Embryonic facial prominence (tissue), 1 donor: ENCODE measurements at regions not wholly inside any gene's neighbourhood (a gene's known extent, or its start where the extent isn't known, plus 50 kb on each side); places are given as distances from the start of the nearest gene placed in this dataset.

Source experiments
- DNase-seq: peaks from one replicate; pipeline ENCODE4 v3.0.0-alpha.2; 2016; ENCODE audit errors: extremely low spot score

- DNase-seq, result no peak
These were observed 235.1 kb downstream of the EPHA4 start for GRCh38 chr2:221336967-221337366.

- no peak for DNase-seq
These were observed 234.0 kb downstream of the EPHA4 start for GRCh38 chr2:221337957-221338685.

- DNase-seq, result no peak
These were observed 229.7 kb downstream of the EPHA4 start for GRCh38 chr2:221342388-221342787.

DNA sequence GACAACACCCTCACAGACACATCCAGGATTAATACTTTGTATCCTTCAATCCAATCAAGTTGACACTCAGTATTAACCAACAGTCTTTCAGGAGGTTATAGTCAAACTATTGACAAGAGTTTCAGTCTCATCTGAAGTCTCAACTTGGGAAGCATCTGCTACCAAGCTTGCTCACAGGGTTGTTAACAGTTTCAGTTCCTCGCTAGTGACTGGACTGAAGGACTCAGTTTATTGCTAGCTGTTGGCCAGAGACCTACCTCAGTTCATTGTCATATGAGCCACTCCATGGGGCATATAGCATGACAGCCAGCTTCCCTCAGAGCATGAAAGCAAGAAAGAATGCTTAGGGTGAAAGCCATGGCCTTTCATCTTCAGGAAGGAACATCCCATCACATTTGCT lies 228.6 kb downstream of the EPHA4 start:
- no peak for DNase-seq

DNA sequence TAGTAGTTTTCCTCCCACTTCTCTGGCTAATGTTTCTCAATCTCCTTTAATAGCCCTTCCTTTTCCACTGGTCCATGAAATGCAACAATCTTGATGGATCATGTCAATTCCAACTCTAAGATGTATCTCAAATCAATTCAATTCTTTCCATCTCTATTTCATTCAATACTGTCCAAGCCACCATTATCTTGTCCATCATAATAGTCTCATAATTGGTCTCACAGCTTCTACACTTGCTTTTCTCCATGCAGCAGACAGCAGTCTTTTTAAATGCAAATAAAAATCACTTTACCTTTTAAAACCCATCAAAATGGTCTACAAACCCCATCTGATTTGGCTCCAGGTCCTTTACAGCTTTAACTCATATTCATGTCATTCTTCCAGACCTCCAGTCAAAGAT lies 226.6 kb downstream of the EPHA4 start:
- DNase-seq, result no peak

DNA sequence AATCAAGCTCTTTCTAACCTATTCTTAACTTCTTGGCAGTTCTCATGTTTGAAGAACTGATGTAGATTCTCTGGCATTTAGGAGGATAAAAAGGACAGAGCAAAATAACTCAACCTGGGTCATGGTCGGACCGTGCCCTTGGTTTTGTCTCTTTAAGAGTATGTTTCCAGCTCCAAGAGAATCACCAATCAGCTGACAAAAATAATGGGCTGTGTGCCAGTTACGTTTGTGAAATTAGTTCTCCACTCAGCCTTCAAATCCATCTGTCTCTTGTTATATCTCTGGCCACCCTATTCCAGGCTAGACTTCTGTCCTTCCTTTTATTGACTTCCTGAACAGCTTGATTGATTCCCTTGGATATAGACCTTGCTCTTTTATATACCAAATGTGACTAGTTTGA lies 225.7 kb downstream of the EPHA4 start:
- DNase-seq, result no peak

GRCh38 chr2:221347471-221347870 lies 224.6 kb downstream of the EPHA4 start:
- DNase-seq, result no peak

DNA sequence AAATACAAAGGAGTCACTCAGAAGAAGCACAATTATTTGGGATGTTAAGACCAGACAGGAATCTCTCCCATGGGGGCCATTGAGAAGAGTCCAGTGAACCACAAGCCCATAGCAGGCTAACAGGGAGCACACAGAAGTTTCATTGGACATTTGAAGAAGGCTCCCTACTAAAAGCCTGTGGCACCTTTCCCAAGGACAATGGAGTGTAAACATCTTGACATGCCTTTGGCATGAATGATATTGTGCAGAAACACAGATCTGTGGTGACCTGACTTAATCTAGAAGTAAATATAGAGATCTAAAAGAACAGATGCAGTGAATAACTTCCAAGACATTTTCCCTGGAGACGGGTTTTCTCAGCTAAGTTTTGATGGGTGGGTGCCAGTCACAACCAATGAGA lies 221.5 kb downstream of the EPHA4 start:
- no peak for DNase-seq

DNA sequence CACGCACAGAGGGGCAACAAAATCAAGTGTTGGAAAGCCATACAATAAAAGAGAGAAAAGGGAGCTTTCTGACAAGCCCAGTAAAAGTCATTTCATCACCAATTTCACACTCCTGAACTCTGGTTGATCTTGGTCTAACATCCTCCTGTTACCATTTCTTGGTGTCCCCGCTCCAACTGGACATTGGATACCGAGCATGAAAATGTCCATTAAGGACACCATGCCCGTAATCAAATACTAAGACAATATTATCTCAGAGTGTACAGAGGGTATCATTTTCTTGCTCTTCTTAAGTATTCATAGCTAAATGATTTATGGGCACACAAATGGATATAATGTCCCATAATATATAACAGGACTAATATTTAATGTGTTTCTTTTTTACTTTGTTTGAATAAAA lies 218.9 kb downstream of the EPHA4 start:
- no peak for DNase-seq

GRCh38 chr2:221360312-221360711 lies 211.8 kb downstream of the EPHA4 start:
- no peak for DNase-seq

GRCh38 chr2:221360742-221361141 lies 211.4 kb downstream of the EPHA4 start:
- no peak for DNase-seq

DNA sequence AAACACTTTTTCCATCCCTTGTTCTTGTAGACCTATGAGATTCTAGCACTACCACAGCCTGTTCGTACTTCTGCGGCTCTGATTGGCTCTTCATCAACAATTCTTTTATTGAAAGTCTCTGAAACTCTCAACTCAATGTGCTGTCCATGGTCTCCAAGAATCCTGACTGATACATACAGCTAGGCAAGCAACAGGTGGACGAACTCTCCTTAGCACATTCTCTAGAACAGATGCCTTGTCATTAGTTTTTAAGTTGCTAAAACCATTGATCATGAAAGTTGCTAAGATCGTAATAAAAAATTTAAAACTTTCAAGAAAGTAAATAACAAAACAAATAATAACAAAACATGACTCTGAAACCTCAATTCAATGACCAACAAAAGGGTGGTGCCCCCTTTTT lies 210.5 kb downstream of the EPHA4 start:
- no peak for DNase-seq

DNA sequence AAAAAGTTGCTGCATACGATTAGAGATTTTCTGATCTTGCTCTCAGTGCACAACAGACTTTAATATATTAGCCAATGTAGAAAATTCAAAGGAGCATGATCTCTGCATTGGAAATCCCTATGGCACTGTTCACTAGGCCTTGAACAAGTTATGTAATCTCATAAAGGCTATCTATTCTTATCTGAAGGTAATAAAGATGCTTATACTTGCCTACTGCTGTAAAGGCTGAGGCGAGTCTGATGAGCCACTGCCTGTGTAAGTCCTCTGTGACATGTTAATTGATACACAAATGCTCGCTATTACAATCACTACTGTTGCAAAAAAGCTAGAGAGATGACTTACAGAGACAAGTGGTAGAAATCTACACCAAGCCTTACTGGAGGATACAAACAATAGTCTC lies 207.4 kb downstream of the EPHA4 start:
- no peak for DNase-seq
